Smooth muscle cell (in vitro differentiated cells): ENCODE measurements at regions not wholly inside any gene's neighbourhood (a gene's known extent, or its start where the extent isn't known, plus 50 kb on each side); places are given as distances from the start of the nearest gene placed in this dataset.

Experiments used
- DNase-seq: peaks from one replicate; lab custom pipeline; 2025; ENCODE audit not compliant: unreplicated experiment; lab: John Stamatoyannopoulos, UW
- H2AFZ ChIP-seq: fragments of 200-600 bp; sonication (generic); 2 replicates; pipeline ENCODE4 v1.6.0; 2016; ENCODE audit warnings: antibody characterized with exemption, low read depth, mild to moderate bottlenecking
- H3F3A ChIP-seq: fragments of 200-600 bp; sonication (generic); 2 replicates; pipeline ENCODE4 v1.6.0; 2017; ENCODE audit warnings: antibody characterized with exemption, low read depth
- H3K27ac ChIP-seq: fragments of 200-600 bp; sonication (generic); 2 replicates; pipeline ENCODE4 v1.5.1; 2016; ENCODE audit warnings: low read depth, mild to moderate bottlenecking
- H3K27me3 ChIP-seq: fragments of 200-600 bp; sonication (generic); 2 replicates; pipeline ENCODE4 v1.6.1; 2016; ENCODE audit warnings: low read depth, mild to moderate bottlenecking
- H3K36me3 ChIP-seq: fragments of 200-600 bp; sonication (generic); 2 replicates; pipeline ENCODE4 v1.5.1; 2016; ENCODE audit warnings: low read depth
- H3K4me1 ChIP-seq: fragments of 200-600 bp; sonication (generic); 2 replicates; pipeline ENCODE4 v1.5.1; 2016; ENCODE audit warnings: low read depth
- H3K4me2 ChIP-seq: fragments of 200-600 bp; sonication (generic); 2 replicates; pipeline ENCODE4 v1.6.0; 2016; ENCODE audit warnings: mild to moderate bottlenecking
- H3K4me3 ChIP-seq: fragments of 200-600 bp; sonication (generic); 2 replicates; pipeline ENCODE4 v1.5.1; 2016; ENCODE audit warnings: mild to moderate bottlenecking
- H3K79me2 ChIP-seq: fragments of 200-600 bp; sonication (generic); 2 replicates; pipeline ENCODE4 v1.6.0; 2016; ENCODE audit warnings: low read depth, mild to moderate bottlenecking
- H3K9ac ChIP-seq: fragments of 200-600 bp; sonication (generic); 2 replicates; pipeline ENCODE4 v1.6.0; 2016; ENCODE audit warnings: low read depth
- H3K9me3 ChIP-seq: fragments of 200-600 bp; sonication (generic); replicated peaks from 2 replicates; pipeline ENCODE4 v1.5.1; 2016; ENCODE audit warnings: low read depth
- H4K20me1 ChIP-seq: fragments of 200-600 bp; sonication (generic); 2 replicates; pipeline ENCODE4 v1.6.0; 2016; ENCODE audit warnings: low read depth
- WGBS: methylation state at CpG from one replicate; pipeline ENCODE4 v1.1.7; 2016; ENCODE audit warnings: low lambda C conversion rate; 5-methylcytosine and 5-hydroxymethylcytosine counted together
- TF ChIP-seq, protein P1 (sequence below): fragments of 200-600 bp; sonication (generic); IDR thresholded peaks from 2 replicates; pipeline ENCODE4 v1.5.1; 2017; ENCODE audit warnings: borderline replicate concordance, mild to moderate bottlenecking, antibody characterized with exemption; ENCODE audit not compliant: insufficient read depth, poor library complexity, severe bottlenecking

DNA sequence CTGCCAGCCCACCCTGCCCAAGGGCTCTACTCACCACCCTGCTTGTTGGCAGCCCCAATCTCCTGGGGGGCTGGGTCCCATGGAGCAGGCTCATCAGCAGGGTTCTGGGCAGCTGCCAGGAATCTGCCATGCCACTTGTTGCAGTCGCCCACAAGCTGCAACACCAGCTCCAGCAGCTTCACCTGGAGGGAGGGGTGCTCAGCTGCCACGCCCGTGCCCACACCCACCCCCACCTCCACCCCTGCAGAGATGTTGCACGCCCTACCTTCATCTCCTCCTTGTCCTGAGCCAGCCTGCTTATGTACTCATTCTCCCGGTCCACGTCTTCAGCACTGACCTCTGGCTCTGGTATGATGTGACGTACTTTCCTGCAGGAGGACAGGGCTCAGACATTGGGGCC lies 77.9 kb upstream of the C2CD4B start:
- Histone ChIP-seq H3K27ac (no peak overlapping the region), H3F3A (no peaks in the 10 kb centered on the region), H3K9me3 (peaks cover 2% of the 10 kb centered on the region), H4K20me1 (no peaks in the 10 kb centered on the region), H3K9ac (no peak overlapping the region), H3K36me3 (no peaks in the 10 kb centered on the region), H2AFZ (no peak overlapping the region), H3K79me2 (no peaks in the 10 kb centered on the region), H3K4me2 (no peak overlapping the region), H3K4me3 (no peak overlapping the region), H3K4me1 (no peaks in the 10 kb centered on the region), H3K27me3 (no peaks in the 10 kb centered on the region)
- no peak for DNase-seq
- 88% methylated on average over 5 of the region's 7 CpGs for WGBS
- TF ChIP-seq, protein P1, sequence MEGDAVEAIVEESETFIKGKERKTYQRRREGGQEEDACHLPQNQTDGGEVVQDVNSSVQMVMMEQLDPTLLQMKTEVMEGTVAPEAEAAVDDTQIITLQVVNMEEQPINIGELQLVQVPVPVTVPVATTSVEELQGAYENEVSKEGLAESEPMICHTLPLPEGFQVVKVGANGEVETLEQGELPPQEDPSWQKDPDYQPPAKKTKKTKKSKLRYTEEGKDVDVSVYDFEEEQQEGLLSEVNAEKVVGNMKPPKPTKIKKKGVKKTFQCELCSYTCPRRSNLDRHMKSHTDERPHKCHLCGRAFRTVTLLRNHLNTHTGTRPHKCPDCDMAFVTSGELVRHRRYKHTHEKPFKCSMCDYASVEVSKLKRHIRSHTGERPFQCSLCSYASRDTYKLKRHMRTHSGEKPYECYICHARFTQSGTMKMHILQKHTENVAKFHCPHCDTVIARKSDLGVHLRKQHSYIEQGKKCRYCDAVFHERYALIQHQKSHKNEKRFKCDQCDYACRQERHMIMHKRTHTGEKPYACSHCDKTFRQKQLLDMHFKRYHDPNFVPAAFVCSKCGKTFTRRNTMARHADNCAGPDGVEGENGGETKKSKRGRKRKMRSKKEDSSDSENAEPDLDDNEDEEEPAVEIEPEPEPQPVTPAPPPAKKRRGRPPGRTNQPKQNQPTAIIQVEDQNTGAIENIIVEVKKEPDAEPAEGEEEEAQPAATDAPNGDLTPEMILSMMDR: no peak

DNA sequence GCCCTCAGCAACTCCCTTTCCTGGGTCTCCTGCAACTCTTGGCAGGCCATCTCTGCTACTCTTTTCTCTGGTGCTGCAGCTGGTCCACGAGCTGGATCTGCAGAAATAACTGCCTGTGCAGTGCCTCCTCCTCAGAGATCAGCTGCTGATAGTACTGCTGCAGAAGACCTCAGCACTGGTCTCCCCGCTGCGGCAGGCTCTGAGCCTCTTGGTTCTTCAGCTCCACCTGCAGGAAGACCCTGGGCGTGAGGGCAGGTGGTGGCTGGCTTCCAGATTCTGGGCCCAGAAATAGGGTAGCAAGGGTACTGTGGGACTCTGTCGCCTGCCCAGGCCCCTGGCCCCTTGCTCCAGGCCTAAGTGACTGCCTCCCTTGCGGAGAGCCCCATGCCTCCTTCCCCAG lies 79.7 kb upstream of the C2CD4B start:
- Histone ChIP-seq H3K27me3 (no peaks in the 10 kb centered on the region), H2AFZ (no peak overlapping the region), H3K36me3 (no peaks in the 10 kb centered on the region), H3K79me2 (no peaks in the 10 kb centered on the region), H4K20me1 (no peaks in the 10 kb centered on the region), H3F3A (no peaks in the 10 kb centered on the region), H3K4me2 (no peak overlapping the region), H3K9me3 (no peaks in the 10 kb centered on the region), H3K4me1 (no peaks in the 10 kb centered on the region), H3K27ac (no peak overlapping the region), H3K4me3 (no peak overlapping the region), H3K9ac (no peak overlapping the region)
- TF ChIP-seq, protein P1: no peak
- no peak for DNase-seq
- WGBS: 81% methylated on average over 6 of the region's 6 CpGs

DNA sequence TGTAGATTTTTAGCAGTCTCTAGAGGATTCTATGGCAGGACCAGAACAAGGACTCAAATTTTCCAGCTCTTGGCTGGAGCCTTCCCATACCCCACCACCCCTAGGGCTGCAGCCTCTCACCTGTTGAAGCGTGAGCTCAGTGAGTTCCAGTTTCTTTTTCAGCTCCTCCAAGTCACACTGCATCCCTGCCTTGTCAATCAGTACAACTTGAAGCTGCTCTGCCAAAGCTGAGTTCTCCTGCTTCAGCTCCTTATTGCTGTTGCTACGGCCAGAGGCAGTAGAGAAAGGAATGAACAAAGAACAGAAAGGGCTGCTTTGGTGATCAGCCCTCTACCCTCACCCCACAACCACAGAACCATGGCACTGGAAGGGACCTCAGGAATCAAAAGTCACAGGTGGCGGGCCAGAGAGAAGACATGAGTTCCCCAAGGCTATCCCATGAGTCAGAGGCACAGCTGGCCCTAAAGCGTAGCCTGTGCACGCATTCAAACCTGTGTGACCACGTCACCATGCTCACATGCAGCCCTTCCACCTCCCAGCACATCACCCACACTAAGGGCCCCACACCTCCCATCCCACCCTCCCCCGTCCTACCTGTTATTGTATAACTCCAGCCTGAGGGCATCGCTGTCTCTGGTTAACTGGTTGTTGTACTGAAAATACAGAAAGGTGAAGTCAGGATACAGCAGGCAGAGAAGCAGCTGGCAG lies 83.3 kb upstream of the C2CD4B start:
- Histone ChIP-seq H3K9ac (no peak overlapping the region), H3K9me3 (no peaks in the 10 kb centered on the region), H3K27me3 (no peaks in the 10 kb centered on the region), H3K36me3 (no peaks in the 10 kb centered on the region), H3K4me1 (no peaks in the 10 kb centered on the region), H3F3A (no peaks in the 10 kb centered on the region), H3K27ac (peak overlapping the region; percentile 40), H3K79me2 (no peaks in the 10 kb centered on the region), H3K4me2 (no peak overlapping the region), H2AFZ (no peak overlapping the region), H4K20me1 (no peaks in the 10 kb centered on the region), H3K4me3 (no peak overlapping the region)
- DNase-seq: no peak
- 74% methylated on average over 7 of the region's 8 CpGs for WGBS
- TF ChIP-seq, protein P1: no peak

DNA sequence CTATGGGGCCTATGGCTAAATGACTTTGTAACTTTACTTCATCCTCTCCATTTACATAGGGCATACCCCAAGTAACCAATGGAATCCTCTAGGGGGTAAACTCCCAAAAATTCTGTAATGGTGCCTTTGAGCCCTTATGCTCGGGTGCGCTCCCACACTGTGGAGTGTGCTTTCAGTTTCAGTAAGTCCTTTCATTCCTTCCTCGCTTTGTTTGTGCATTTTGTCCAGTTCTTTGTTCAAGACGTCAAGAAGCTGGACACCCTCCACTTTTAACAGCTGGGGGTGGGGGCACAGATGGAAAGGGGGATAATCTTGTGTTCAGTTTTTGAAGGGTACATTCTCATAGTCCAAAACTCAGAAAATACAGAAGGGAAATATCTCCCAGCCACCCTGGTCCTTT lies 84.4 kb upstream of the C2CD4B start:
- Histone ChIP-seq H3K4me2 (no peak overlapping the region), H2AFZ (no peak overlapping the region), H3F3A (no peaks in the 10 kb centered on the region), H3K27ac (no peak overlapping the region), H3K36me3 (no peaks in the 10 kb centered on the region), H3K4me1 (no peaks in the 10 kb centered on the region), H3K79me2 (no peaks in the 10 kb centered on the region), H3K9me3 (no peaks in the 10 kb centered on the region), H3K4me3 (no peak overlapping the region), H3K27me3 (no peaks in the 10 kb centered on the region), H3K9ac (no peak overlapping the region), H4K20me1 (no peaks in the 10 kb centered on the region)
- TF ChIP-seq, protein P1: no peak
- no peak for DNase-seq
- 97% methylated on average over 4 of the region's 4 CpGs for WGBS
